Hepatocyte (in vitro differentiated cells): ENCODE measurements at regions not wholly inside any gene's neighbourhood (a gene's known extent, or its start where the extent isn't known, plus 50 kb on each side); places are given as distances from the start of the nearest gene placed in this dataset.

Experiments used
- EZH2 ChIP-seq: fragments of 200-600 bp; sonication (generic); IDR thresholded peaks from 2 replicates; pipeline ENCODE4 v1.6.1; 2016; ENCODE audit warnings: antibody characterized with exemption, mild to moderate bottlenecking, borderline replicate concordance
- EZH2phosphoT487 ChIP-seq: fragments of 200-600 bp; sonication (generic); IDR thresholded peaks from one replicate; pipeline ENCODE4 v1.6.1; 2018; ENCODE audit warnings: antibody characterized with exemption, mild to moderate bottlenecking, low read depth, moderate library complexity; ENCODE audit not compliant: unreplicated experiment, severe bottlenecking
- TF ChIP-seq, protein P1 (sequence below): fragments of 200-600 bp; sonication (generic); IDR thresholded peaks from 2 replicates; pipeline ENCODE4 v1.5.1; 2016; ENCODE audit warnings: antibody characterized with exemption, mild to moderate bottlenecking; ENCODE audit not compliant: poor library complexity

DNA sequence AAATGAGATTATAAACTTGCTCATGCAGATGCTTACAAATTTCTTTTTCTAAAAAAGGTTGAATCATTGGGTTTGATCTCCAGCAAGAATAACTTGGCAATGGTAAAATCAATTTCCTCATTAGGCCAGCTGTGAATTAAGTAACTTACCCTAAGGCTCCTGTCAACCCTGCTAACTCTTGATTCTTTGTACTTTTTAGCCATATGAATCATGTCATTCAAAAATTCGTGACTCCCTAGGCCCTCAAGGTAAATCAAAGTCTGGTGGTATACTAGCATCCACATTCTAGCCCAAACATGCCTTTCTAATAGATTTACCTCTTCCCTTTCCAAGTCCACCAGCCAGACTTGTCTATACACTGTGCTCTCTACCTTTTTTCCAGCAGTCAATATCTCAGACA, 420.8 kb upstream of the BRINP1 start:
- TF ChIP-seq, protein P1, sequence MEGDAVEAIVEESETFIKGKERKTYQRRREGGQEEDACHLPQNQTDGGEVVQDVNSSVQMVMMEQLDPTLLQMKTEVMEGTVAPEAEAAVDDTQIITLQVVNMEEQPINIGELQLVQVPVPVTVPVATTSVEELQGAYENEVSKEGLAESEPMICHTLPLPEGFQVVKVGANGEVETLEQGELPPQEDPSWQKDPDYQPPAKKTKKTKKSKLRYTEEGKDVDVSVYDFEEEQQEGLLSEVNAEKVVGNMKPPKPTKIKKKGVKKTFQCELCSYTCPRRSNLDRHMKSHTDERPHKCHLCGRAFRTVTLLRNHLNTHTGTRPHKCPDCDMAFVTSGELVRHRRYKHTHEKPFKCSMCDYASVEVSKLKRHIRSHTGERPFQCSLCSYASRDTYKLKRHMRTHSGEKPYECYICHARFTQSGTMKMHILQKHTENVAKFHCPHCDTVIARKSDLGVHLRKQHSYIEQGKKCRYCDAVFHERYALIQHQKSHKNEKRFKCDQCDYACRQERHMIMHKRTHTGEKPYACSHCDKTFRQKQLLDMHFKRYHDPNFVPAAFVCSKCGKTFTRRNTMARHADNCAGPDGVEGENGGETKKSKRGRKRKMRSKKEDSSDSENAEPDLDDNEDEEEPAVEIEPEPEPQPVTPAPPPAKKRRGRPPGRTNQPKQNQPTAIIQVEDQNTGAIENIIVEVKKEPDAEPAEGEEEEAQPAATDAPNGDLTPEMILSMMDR, result no peak
- TF ChIP-seq EZH2, result no peak
- TF ChIP-seq EZH2phosphoT487, result no peak
